ENCODE measurements at regions not wholly inside any gene's neighbourhood (a gene's known extent, or its start where the extent isn't known, plus 50 kb on each side); places are given as distances from the start of the nearest gene placed in this dataset.

GRCh38 chr12:13547283-13547682 lies 350.8 kb downstream of the EMP1 start:
- no peak for TF ChIP-seq POLR2AphosphoS5 (IDR thresholded peaks at IDR 0.05)
- TF ChIP-seq EP300 (IDR thresholded peaks at IDR 0.05): no peak
- no peak for TF ChIP-seq CTCF (IDR thresholded peaks at IDR 0.05)
- no peak for TF ChIP-seq POLR2A (IDR thresholded peaks at IDR 0.05)
- ATAC-seq: no peak
- H3K4me3 ChIP-seq: no peak overlapping the region

GRCh38 chr12:13546231-13546630 lies 349.7 kb downstream of the EMP1 start:
- Histone ChIP-seq H3K9me3 (no peaks in the 10 kb centered on the region), H3K4me3 (no peak overlapping the region), H3K4me1 (no peaks in the 10 kb centered on the region), H3K36me3 (no peaks in the 10 kb centered on the region), H3K27ac (no peak overlapping the region), H3K27me3 (no peaks in the 10 kb centered on the region)
- WGBS, 2 donors (ENCODE audit: low coverage in 1 of 2): 80 to 86% methylated on average over 2 to 3 of the region's 3 CpGs
- TF ChIP-seq CTCF (IDR thresholded peaks at IDR 0.05): no peak
- TF ChIP-seq POLR2AphosphoS5 (IDR thresholded peaks at IDR 0.05): no peak
- TF ChIP-seq EP300 (IDR thresholded peaks at IDR 0.05): no peak
- TF ChIP-seq POLR2A (IDR thresholded peaks at IDR 0.05): no peak
- no peak for ATAC-seq

More at GRCh38 chr12:13547283-13547682, 350.8 kb downstream of the EMP1 start:
- Histone ChIP-seq H3K4me1 (no peaks in the 10 kb centered on the region), H3K27me3 (no peaks in the 10 kb centered on the region), H3K27ac (no peak overlapping the region), H3K9me3 (no peaks in the 10 kb centered on the region), H3K36me3 (no peaks in the 10 kb centered on the region)

GRCh38 chr12:13539051-13539450 lies 342.5 kb downstream of the EMP1 start:
- H3K4me3 ChIP-seq: no peak overlapping the region
- no peaks in the 10 kb centered on the region for H3K36me3 ChIP-seq
- H3K27ac ChIP-seq: no peak overlapping the region
- peaks cover 10% of the 10 kb centered on the region for H3K27me3 ChIP-seq
- no peaks in the 10 kb centered on the region for H3K4me1 ChIP-seq
- TF ChIP-seq EP300 (IDR thresholded peaks at IDR 0.05) (no peak), POLR2A (IDR thresholded peaks at IDR 0.05) (no peak), POLR2AphosphoS5 (IDR thresholded peaks at IDR 0.05) (no peak), CTCF (IDR thresholded peaks at IDR 0.05) (no peak)
- no peaks in the 10 kb centered on the region for H3K9me3 ChIP-seq
- no peak for ATAC-seq

GRCh38 chr12:13538136-13538535 lies 341.6 kb downstream of the EMP1 start:
- H3K27me3 ChIP-seq: peaks cover 10% of the 10 kb centered on the region
- H3K4me3 ChIP-seq: no peak overlapping the region
- no peak for ATAC-seq
- H3K4me1 ChIP-seq: no peaks in the 10 kb centered on the region
- no peaks in the 10 kb centered on the region for H3K36me3 ChIP-seq
- no peaks in the 10 kb centered on the region for H3K9me3 ChIP-seq
- 96 to 100% methylated on average over 2 to 3 of the region's 3 CpGs for WGBS, 2 donors (ENCODE audit: low coverage in 1 of 2)
- TF ChIP-seq POLR2AphosphoS5 (IDR thresholded peaks at IDR 0.05): no peak
- no peak for TF ChIP-seq CTCF (IDR thresholded peaks at IDR 0.05)
- no peak for TF ChIP-seq EP300 (IDR thresholded peaks at IDR 0.05)
- TF ChIP-seq POLR2A (IDR thresholded peaks at IDR 0.05): no peak
- no peak overlapping the region for H3K27ac ChIP-seq

- Histone ChIP-seq H3K4me1 (no peaks in the 10 kb centered on the region), H3K36me3 (no peaks in the 10 kb centered on the region), H3K9me3 (no peaks in the 10 kb centered on the region), H3K4me3 (no peak overlapping the region), H3K27me3 (peaks cover 10% of the 10 kb centered on the region), H3K27ac (no peak overlapping the region)
- WGBS, 2 donors (ENCODE audit: low coverage in 1 of 2): 54 to 86% methylated on average over 2 of the region's 2 CpGs
- ATAC-seq: no peak
- TF ChIP-seq POLR2AphosphoS5 (IDR thresholded peaks at IDR 0.05) (no peak), POLR2A (IDR thresholded peaks at IDR 0.05) (no peak), CTCF (IDR thresholded peaks at IDR 0.05) (no peak), EP300 (IDR thresholded peaks at IDR 0.05) (no peak)
Observed at GRCh38 chr12:13537623-13538022, 341.1 kb downstream of the EMP1 start.
